COLO668 (cell line): ENCODE measurements at regions not wholly inside any gene's neighbourhood (a gene's known extent, or its start where the extent isn't known, plus 50 kb on each side); places are given as distances from the start of the nearest gene placed in this dataset.
"Not testable (repeated sequence)": the region's sequence is repeated elsewhere in the genome, so short reads cannot be mapped to it uniquely, and the experiment has no call there.

Experiments
- DNase-seq: peaks from one replicate; lab custom pipeline; 2025; ENCODE audit not compliant: unreplicated experiment; lab: John Stamatoyannopoulos, UW

- no peak for DNase-seq
Observed at GRCh38 chr2:144748443-144748842, 228.5 kb upstream of the ZEB2 start.

- DNase-seq: no peak
Observed at GRCh38 chr2:144747571-144747970, 227.7 kb upstream of the ZEB2 start.

- no peak for DNase-seq
Observed at GRCh38 chr2:144745424-144745823, 225.5 kb upstream of the ZEB2 start.

- no peak for DNase-seq
Observed at GRCh38 chr2:144738749-144739148, 218.8 kb upstream of the ZEB2 start.

GRCh38 chr2:144730711-144731110 lies 210.8 kb upstream of the ZEB2 start:
- DNase-seq: no peak

- not testable (repeated sequence) for DNase-seq
Observed at GRCh38 chr2:144724460-144724859, 204.5 kb upstream of the ZEB2 start.

- no peak for DNase-seq
Observed at GRCh38 chr2:144718376-144718775, 198.5 kb upstream of the ZEB2 start.

- DNase-seq: no peak
Observed at GRCh38 chr2:144715992-144716391, 196.1 kb upstream of the ZEB2 start.

- no peak for DNase-seq
Observed at GRCh38 chr2:144713410-144713809, 193.5 kb upstream of the ZEB2 start.

GRCh38 chr2:144712550-144712940 lies 192.6 kb upstream of the ZEB2 start:
- no peak for DNase-seq

GRCh38 chr2:144711630-144712549 lies 192.0 kb upstream of the ZEB2 start:
- DNase-seq: no peak

- DNase-seq: no peak
Observed at GRCh38 chr2:144711084-144711483, 191.2 kb upstream of the ZEB2 start.

- no peak for DNase-seq
Observed at GRCh38 chr2:144708626-144709025, 188.7 kb upstream of the ZEB2 start.

- DNase-seq: no peak
Observed at GRCh38 chr2:144707736-144708326, 187.9 kb upstream of the ZEB2 start.

GRCh38 chr2:144706647-144707046 lies 186.7 kb upstream of the ZEB2 start:
- DNase-seq: no peak

GRCh38 chr2:144705328-144706245 lies 185.7 kb upstream of the ZEB2 start:
- no peak for DNase-seq

GRCh38 chr2:144704709-144705095 lies 184.8 kb upstream of the ZEB2 start:
- DNase-seq: no peak

GRCh38 chr2:144703852-144704708 lies 184.2 kb upstream of the ZEB2 start:
- DNase-seq: no peak

- no peak for DNase-seq
Observed at GRCh38 chr2:144702051-144702450, 182.1 kb upstream of the ZEB2 start.

- no peak for DNase-seq
Observed at GRCh38 chr2:144701259-144701658, 181.3 kb upstream of the ZEB2 start.

GRCh38 chr2:144698156-144698555 lies 178.2 kb upstream of the ZEB2 start:
- no peak for DNase-seq
